ENCODE measurements at regions not wholly inside any gene's neighbourhood (a gene's known extent, or its start where the extent isn't known, plus 50 kb on each side); places are given as distances from the start of the nearest gene placed in this dataset.
"Not testable (repeated sequence)": the region's sequence is repeated elsewhere in the genome, so short reads cannot be mapped to it uniquely, and the experiment has no call there.

- POLR2A ChIA-PET = no interaction called here
- no peak overlapping the region for H3K4me3 Mint-ChIP-seq
- no peaks in the 10 kb centered on the region for H3K9me3 Mint-ChIP-seq
- peaks cover 6% of the 10 kb centered on the region for H3K4me1 Mint-ChIP-seq
- no peaks in the 10 kb centered on the region for H3K36me3 Mint-ChIP-seq (ENCODE audit: low read depth)
- no peak for DNase-seq
- H3K27ac Mint-ChIP-seq = no peak overlapping the region
- H3K27me3 Mint-ChIP-seq = peaks cover 3% of the 10 kb centered on the region
- CTCF ChIA-PET = interaction anchor here (0.8 to 1.6 kb wide), 3 partner anchors 84 to 342 kb away, joined by 3 to 4 read pairs (median 3); no protein-coding TSS in a partner anchor
These were observed 116.7 kb upstream of the RANBP3L start for GRCh38 chr5:36418152-36418979.

DNA sequence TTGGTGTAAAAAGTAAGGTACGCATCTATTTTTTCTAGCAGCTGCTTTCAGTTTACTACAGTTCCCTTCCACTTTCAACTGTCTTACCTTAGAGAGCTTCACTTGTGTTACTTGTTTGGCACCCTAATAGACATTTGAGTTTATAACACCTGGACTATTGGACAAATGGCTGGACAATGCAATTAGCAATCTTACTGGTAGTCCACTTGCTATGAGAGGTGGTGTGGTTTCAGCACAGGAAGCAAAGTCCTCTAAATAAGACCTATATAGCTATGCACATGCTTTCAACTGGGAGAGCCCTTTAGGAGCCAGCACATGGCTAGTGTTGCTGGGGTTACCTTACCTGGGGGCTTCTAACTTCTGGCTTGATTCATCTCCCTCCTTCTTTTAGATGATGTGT is 119.6 kb upstream of the RANBP3L start:
- no peaks in the 10 kb centered on the region for H3K36me3 Mint-ChIP-seq (ENCODE audit: low read depth)
- H3K27me3 Mint-ChIP-seq = peaks cover 3% of the 10 kb centered on the region
- POLR2A ChIA-PET = no interaction called here
- peaks cover 6% of the 10 kb centered on the region for H3K4me1 Mint-ChIP-seq
- H3K9me3 Mint-ChIP-seq = no peaks in the 10 kb centered on the region
- no peak for DNase-seq
- H3K4me3 Mint-ChIP-seq = no peak overlapping the region
- no peak overlapping the region for H3K27ac Mint-ChIP-seq
- CTCF ChIA-PET = no interaction called here

DNA sequence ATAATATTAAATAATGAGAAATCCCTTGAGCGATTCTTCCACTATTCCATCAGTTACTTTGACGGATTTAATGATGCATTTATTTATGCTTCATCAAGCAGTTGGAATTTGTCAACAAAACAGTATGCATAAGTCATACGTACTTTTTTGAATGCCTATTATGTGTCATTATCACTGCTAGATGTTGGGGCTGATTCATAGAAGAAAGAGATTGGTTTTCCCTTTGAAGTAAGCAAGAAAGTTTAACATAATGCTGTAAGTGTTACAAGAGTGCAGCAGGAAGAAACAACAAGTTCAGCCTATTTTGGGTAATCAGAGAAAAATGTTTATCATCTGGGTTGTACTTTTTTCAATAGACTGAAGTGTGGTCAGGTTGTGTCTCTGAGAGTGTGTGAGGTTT is 121.2 kb upstream of the RANBP3L start:
- Mint-ChIP-seq H3K36me3 (ENCODE audit: low read depth) (no peaks in the 10 kb centered on the region), H3K9me3 (no peaks in the 10 kb centered on the region), H3K4me1 (peaks cover 6% of the 10 kb centered on the region), H3K4me3 (no peak overlapping the region), H3K27me3 (no peaks in the 10 kb centered on the region), H3K27ac (no peak overlapping the region)
- ChIA-PET POLR2A (no interaction called here), CTCF (no interaction called here)
- DNase-seq = no peak

DNA sequence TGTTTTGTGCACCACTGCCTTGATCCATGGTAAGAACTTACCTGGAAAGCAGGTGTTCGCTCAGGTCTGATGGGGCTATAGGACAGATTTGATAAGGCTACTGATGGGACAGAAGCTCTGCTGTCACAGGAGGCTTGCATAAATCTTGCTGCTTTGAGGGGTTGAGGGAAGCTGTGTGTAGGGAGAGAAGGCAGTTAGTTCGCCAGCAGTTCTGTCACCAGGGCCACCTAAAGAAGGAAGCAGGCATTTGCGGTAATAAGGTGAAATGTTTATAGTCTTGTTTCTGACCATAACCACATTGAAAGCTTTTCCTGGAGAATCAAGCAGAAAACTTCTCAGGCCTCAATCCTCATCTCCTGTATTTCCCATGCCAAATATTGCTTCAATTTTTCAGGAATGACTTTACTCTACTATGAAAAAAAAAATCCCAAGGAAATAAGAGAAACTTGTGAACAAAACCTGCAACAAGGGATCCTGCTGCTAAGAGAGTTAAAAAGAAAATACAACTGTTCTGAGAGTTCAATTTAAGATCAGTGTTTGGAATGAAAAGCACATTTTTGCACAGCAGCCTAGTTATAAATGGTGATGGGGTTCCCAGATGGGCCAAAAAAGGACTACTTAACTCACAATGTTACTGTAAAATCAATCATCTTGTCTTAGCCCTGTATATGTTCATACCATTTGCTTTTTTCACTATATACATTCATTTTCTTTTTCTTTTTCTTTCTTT is 122.0 kb upstream of the RANBP3L start:
- POLR2A ChIA-PET = no interaction called here
- Mint-ChIP-seq H3K9me3 (no peaks in the 10 kb centered on the region), H3K36me3 (ENCODE audit: low read depth) (no peaks in the 10 kb centered on the region), H3K27me3 (peaks cover 4% of the 10 kb centered on the region), H3K4me3 (no peak overlapping the region), H3K27ac (no peak overlapping the region), H3K4me1 (peaks cover 6% of the 10 kb centered on the region)
- no peak for DNase-seq
- CTCF ChIA-PET = interaction anchor here (1.0 kb wide), 1 partner anchor 8 kb away, joined by 5 read pairs; no protein-coding TSS in a partner anchor

DNA sequence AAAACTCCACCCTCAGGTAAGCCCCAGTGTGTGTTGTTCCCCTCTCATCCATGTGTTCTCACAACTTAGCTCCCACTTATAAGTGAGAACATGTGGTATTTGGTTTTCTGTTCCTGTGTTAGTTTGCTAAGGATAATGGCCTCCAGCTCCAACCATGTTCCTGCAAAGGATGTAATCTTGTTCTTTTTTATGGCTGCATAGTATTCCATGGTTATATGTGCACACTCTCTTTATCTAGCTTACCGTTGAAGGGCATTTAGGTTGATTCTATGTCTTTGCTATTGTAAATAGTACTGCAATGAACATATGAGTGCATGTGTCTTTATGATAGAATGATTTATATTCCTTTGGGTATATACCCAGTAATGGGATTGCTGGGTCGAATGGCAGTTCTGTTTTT is 124.4 kb upstream of the RANBP3L start:
- H3K9me3 Mint-ChIP-seq; H3K4me3 Mint-ChIP-seq; H3K27ac Mint-ChIP-seq; POLR2A ChIA-PET; H3K36me3 Mint-ChIP-seq (ENCODE audit: low read depth); H3K4me1 Mint-ChIP-seq; DNase-seq: not testable (repeated sequence)
- H3K27me3 Mint-ChIP-seq = peaks cover 16% of the 10 kb centered on the region
- CTCF ChIA-PET = interaction anchor here (0.6 kb wide), 1 partner anchor 10 kb away, joined by 3 read pairs; no protein-coding TSS in a partner anchor

- CTCF ChIA-PET = no interaction called here
- H3K36me3 Mint-ChIP-seq (ENCODE audit: low read depth) = no peaks in the 10 kb centered on the region
- no peaks in the 10 kb centered on the region for H3K4me1 Mint-ChIP-seq
- no peak for DNase-seq
- no peak overlapping the region for H3K4me3 Mint-ChIP-seq
- POLR2A ChIA-PET = no interaction called here
- H3K27me3 Mint-ChIP-seq = peaks cover 24% of the 10 kb centered on the region
- no peak overlapping the region for H3K27ac Mint-ChIP-seq
- no peaks in the 10 kb centered on the region for H3K9me3 Mint-ChIP-seq
These were observed 133.8 kb upstream of the RANBP3L start for GRCh38 chr5:36435516-36435915.

DNA sequence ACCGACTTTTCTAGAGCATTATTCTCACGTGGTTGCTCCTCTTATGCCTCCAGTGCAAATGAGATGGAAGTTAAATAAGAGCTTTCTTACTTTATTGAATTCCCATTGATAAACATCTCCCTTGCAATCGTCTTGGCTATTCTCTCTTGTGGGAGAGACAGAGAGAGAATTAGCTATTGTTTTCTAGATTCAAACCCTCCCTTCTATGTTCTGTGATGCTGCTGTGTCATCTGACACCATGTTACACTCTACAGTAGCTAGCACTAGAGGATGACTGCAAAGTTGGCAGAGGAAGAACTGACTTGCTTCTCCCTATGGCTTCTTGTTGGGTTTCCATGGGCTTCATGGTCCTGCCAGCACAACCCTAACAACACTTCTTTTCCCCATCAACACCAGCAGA is 134.6 kb upstream of the RANBP3L start:
- H3K36me3 Mint-ChIP-seq (ENCODE audit: low read depth) = no peaks in the 10 kb centered on the region
- CTCF ChIA-PET = no interaction called here
- no peaks in the 10 kb centered on the region for H3K4me1 Mint-ChIP-seq
- no peak for DNase-seq
- no peaks in the 10 kb centered on the region for H3K9me3 Mint-ChIP-seq
- H3K27me3 Mint-ChIP-seq = peaks cover 16% of the 10 kb centered on the region
- no peak overlapping the region for H3K4me3 Mint-ChIP-seq
- POLR2A ChIA-PET = no interaction called here
- no peak overlapping the region for H3K27ac Mint-ChIP-seq

DNA sequence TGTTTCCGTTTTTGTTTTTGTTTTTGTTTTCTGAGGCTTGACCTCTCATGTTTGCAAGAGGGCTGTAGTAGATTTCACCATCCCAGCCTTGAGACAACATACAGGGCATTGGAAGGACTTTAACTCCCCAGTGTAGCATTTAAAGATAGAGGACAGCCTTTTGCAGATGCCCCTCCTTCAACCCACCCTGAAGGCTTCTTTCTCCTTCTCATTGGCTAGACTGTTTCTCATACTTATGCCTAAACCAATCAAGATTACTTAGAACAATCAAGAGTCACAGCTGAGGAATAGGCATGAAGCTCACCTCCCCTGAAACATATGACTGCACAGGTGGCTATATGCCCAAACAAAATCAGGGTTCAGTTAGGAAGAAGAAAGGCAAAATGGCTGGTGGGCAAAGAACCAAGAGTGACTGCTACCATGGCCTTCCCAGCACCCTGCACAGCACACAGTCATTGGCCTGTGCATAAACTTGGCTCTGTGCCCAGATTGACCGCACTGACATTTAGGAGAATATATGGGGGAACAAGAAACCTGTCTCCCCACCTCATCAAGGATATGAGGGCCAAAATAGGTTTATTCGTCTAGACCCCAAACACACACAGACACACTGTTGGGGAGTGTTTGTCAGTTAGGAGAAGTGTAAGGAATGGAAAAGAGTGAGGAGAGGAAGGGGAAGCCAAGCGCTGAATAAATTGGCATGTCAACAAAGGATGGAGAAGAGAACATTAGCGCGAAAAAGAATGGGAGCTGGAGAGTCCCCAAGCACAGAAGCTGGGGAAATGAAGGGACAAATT is 137.3 kb upstream of the RANBP3L start:
- Mint-ChIP-seq H3K36me3 (ENCODE audit: low read depth) (no peaks in the 10 kb centered on the region), H3K4me1 (peaks cover 10% of the 10 kb centered on the region), H3K27me3 (peaks cover 12% of the 10 kb centered on the region), H3K4me3 (no peak overlapping the region), H3K9me3 (no peaks in the 10 kb centered on the region), H3K27ac (no peak overlapping the region)
- POLR2A ChIA-PET = no interaction called here
- DNase-seq = no peak
- CTCF ChIA-PET = interaction anchor here (0.7 to 1.0 kb wide), 2 partner anchors 10 to 23 kb away, joined by 3 read pairs; no protein-coding TSS in a partner anchor

GRCh38 chr5:36440300-36440699 is 138.6 kb upstream of the RANBP3L start:
- Mint-ChIP-seq H3K27ac (no peak overlapping the region), H3K27me3 (peaks cover 11% of the 10 kb centered on the region), H3K4me3 (no peak overlapping the region), H3K9me3 (no peaks in the 10 kb centered on the region), H3K4me1 (peaks cover 10% of the 10 kb centered on the region), H3K36me3 (ENCODE audit: low read depth) (no peaks in the 10 kb centered on the region)
- ChIA-PET CTCF (no interaction called here), POLR2A (no interaction called here)
- DNase-seq = no peak

- no peaks in the 10 kb centered on the region for H3K9me3 Mint-ChIP-seq
These were observed 139.6 kb upstream of the RANBP3L start for GRCh38 chr5:36441280-36441679.

DNA sequence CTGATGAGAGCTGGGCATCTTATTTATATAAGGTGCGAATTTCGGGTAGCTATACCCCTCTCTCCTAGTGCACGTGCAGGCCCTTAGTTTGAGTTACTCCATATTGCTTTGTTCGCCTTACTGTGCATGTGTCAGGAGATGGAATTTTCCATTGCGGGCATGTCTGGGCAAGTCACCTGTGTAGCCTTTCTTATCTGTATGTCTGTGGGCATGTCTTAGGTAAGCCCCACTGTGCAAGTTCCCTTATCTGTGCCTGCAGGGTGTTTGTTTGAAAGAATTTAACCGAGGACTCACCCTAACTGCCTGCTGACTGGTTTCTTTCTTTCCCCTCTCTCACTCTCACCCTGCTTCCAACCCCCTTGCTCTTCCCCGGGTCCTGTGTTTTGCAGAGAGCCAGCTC is 140.7 kb upstream of the RANBP3L start:
- Mint-ChIP-seq H3K27me3 (peaks cover under 1% of the 10 kb centered on the region), H3K27ac (no peak overlapping the region), H3K4me1 (peaks cover 10% of the 10 kb centered on the region), H3K4me3 (no peak overlapping the region), H3K9me3 (no peaks in the 10 kb centered on the region), H3K36me3 (ENCODE audit: low read depth) (no peaks in the 10 kb centered on the region)
- ChIA-PET CTCF (no interaction called here), POLR2A (no interaction called here)
- DNase-seq = no peak

More at GRCh38 chr5:36441280-36441679, 139.6 kb upstream of the RANBP3L start:
- peaks cover 10% of the 10 kb centered on the region for H3K4me1 Mint-ChIP-seq
- H3K36me3 Mint-ChIP-seq (ENCODE audit: low read depth) = no peaks in the 10 kb centered on the region
- H3K27ac Mint-ChIP-seq = no peak overlapping the region
- peaks cover 8% of the 10 kb centered on the region for H3K27me3 Mint-ChIP-seq
- ChIA-PET CTCF (no interaction called here), POLR2A (no interaction called here)
- no peak for DNase-seq
- H3K4me3 Mint-ChIP-seq = no peak overlapping the region

DNA sequence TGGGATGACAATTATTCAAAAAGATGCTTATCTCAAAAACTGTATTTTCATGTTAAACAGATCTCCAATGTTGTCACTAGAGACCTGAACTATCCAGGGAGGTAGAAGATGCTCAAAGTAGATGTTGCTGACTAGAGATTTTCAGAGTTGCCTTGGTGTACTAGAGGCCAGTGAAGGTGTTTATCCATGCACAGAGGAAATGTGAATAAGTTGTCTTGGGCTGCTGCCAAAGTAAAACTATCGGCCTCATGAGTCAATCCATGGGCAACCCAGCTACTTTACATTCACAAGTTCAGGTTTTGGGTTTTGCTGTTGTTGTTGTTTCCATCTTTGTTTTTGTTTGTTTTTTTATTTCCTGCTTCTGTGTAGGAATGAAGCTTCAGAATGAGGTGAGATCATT is 141.1 kb upstream of the RANBP3L start:
- no peaks in the 10 kb centered on the region for H3K36me3 Mint-ChIP-seq (ENCODE audit: low read depth)
- H3K9me3 Mint-ChIP-seq = no peaks in the 10 kb centered on the region
- no peak overlapping the region for H3K27ac Mint-ChIP-seq
- POLR2A ChIA-PET = no interaction called here
- no peak for DNase-seq
- H3K27me3 Mint-ChIP-seq = no peaks in the 10 kb centered on the region
- no peak overlapping the region for H3K4me3 Mint-ChIP-seq
- peaks cover 10% of the 10 kb centered on the region for H3K4me1 Mint-ChIP-seq
- CTCF ChIA-PET = no interaction called here

DNA sequence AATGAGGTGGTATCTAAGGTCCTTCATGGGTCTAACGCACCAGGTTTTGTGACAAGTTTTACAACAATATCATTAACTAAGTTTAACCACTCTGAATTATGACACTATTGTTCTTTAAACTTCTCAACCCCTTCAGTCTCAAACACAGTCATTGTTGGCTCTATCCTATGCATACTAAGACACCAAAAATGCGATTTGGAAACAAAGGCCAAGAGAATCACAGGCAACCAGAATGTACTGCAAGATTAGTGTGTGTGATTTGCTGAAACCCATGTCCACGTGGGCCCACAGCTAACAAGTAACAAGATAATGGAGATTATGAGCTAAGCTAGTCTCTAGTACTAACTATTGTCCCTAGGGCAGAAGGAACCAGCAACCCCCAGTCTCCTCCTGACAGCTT is 142.2 kb upstream of the RANBP3L start:
- Mint-ChIP-seq H3K27ac (no peak overlapping the region), H3K36me3 (ENCODE audit: low read depth) (no peaks in the 10 kb centered on the region), H3K4me3 (no peak overlapping the region), H3K9me3 (no peaks in the 10 kb centered on the region), H3K27me3 (no peaks in the 10 kb centered on the region), H3K4me1 (peaks cover 10% of the 10 kb centered on the region)
- ChIA-PET POLR2A (no interaction called here), CTCF (no interaction called here)
- DNase-seq = no peak
